ENCODE measurements at regions not wholly inside any gene's neighbourhood (a gene's known extent, or its start where the extent isn't known, plus 50 kb on each side); places are given as distances from the start of the nearest gene placed in this dataset.

DNA sequence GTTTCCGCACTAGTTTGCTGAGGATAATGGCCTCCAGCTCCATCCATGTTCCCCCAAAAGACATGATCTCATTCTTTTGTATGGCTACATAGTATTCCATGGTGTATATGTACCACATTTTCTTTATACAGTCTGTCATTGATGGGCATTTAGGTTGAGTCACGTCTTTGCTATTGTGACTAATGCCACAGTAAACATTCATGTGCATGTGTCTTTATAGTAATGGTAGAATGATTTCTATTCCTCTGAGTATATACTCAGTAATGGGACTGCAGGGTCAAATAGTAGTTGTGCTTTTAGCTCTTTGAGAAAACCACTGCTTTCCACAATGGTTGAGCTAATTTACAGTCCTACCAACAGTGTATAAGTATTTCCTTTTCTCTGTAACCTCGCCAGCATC, 78.3 kb upstream of the BCL9 start:
- DNase-seq (ENCODE audit: low spot score) = no peak

DNA sequence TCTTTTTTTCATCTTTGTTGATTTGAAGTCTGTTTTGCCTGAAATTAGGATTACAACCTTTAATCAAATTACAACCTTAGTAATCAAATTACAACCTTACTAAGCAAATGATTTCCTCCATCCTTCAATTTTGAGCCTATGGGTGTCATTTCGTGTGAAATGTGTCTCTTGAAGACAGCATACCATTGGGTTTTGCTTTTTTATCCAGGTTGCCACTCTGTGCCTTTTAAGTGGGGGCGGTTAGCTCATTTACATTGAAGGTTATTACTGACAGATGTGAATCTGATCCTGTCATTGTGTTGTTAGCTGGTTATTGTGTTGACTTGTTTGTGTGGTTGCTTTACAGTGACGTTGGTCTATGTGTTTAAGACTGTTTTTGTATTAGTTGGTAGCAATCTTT, 74.8 kb upstream of the BCL9 start:
- no peak for DNase-seq (ENCODE audit: low spot score)

DNA sequence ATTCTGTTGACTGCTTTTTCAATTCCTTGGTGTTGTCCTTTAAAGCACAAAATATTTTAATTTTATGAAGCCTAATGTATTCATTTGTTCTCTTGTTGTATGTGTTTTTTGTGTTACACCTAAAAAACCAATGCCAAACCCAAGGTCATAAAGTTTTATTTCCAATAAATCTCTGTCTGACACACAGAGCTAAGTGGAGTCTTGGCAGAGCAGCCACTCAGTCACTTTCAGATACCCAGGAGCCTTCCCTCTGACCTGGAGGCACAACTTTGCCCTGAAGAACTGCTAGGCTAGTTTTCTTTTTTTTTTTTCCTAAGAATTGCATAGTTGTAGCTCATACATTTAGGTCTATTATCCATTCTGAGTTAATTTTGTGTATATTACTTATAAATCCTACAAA, 71.2 kb upstream of the BCL9 start:
- DNase-seq (ENCODE audit: low spot score) = no peak

DNA sequence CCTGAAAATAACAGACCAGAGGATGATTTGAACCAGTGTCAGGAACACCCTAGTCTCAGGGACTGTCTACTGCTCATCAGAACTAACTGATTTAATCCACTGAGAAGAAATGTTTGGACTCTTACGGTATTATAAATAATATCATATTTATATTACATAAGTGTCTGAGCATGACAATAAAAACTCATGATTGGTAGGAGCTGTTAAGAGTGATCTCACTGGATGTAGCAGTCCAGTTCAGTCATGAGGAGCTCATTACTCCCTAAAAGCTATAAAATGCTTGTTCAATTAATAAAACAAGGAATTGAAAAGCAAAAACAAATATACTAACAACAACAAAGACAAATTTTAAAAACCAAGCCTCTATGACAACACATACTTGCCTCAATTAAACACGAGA, 68.8 kb upstream of the BCL9 start:
- DNase-seq (ENCODE audit: low spot score) = no peak

DNA sequence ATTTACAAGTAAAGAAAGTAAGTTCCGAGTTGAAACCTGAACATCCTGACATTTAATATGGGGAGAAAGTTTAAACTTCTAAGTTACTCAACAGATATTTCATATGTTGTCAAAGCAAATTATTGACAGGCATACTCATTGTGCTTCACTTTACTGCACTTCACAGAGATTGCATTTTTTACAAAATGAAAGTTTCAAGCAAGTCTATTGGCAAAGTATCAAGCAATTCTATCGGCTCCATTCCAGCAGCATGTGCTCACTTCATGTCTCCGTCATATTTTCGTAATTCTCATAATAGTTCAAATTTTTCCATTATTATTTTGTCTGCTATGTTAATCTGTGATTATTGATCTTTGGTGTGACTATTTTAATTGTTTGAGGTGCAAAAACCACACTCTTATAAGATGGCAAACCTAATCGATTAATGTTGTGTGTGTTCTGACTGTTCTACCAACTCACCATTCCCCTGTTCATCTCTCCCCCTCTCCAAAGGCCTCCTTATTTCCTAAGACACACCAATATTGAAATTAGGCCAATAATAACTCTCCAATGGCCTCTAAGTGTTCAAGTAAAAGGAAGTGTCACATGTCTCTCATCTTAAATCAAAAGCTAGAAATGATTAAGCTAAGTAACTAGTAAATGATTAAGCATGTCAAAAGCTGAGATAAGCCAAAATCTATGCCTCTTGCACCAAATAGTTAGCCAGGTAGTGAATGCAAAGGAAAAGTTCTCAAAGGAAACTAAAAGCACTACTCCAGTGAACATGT, 68.2 kb upstream of the BCL9 start:
- no peak for DNase-seq (ENCODE audit: low spot score)

DNA sequence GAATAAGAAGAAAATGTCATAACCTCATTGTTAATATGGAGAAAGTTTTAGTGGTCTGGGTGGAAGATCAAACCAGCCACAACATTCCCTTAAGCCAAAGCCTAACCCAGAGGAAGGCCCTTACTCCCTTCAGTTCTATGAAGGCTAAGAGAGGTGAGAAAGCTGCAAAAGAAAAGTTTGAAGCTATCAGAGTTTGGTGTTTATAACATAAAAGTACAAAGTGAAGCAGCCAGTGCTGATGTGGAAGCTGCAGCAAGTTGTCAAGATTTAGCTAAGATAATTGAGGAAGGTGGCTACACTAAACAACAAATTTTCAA, 67.6 kb upstream of the BCL9 start:
- no peak for DNase-seq (ENCODE audit: low spot score)

DNA sequence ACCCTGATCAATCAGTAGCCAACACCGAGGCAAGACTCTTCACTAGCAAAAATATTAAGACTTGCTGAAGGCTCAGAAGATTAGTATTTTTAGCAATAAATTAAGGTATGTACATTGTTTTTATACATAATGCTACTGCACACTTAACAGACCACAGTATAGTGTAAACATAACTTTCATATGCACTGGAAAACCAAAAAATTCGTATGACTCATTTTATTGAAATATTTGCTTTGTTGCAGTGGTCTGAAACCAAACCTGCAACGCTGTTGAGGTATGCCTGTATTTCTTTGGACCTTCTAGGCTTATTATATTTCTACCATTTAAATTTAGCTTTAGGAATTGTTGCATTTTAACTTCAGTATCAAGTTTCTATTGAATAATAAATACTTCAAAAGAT, 65.8 kb upstream of the BCL9 start:
- DNase-seq (ENCODE audit: low spot score) = peak; percentile 16

DNA sequence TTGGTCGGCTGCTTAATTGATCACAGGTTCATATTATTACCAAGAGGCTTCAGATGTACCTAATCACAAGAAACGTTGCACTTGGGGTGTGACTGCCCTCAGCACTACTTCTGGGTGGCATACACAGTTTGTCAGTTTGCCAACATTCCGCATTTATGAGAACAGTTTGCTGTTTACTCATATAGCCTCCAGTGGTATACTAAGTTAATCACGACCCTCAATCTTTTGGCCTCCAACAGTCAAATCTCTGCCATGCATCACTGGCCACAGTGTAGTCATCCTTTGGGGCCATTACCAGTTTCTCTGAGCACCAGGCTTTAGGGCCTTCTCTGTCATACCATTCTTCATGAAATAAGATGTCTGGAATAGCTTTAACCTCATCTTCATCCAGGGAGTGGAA, 62.8 kb upstream of the BCL9 start:
- no peak for DNase-seq (ENCODE audit: low spot score)

DNA sequence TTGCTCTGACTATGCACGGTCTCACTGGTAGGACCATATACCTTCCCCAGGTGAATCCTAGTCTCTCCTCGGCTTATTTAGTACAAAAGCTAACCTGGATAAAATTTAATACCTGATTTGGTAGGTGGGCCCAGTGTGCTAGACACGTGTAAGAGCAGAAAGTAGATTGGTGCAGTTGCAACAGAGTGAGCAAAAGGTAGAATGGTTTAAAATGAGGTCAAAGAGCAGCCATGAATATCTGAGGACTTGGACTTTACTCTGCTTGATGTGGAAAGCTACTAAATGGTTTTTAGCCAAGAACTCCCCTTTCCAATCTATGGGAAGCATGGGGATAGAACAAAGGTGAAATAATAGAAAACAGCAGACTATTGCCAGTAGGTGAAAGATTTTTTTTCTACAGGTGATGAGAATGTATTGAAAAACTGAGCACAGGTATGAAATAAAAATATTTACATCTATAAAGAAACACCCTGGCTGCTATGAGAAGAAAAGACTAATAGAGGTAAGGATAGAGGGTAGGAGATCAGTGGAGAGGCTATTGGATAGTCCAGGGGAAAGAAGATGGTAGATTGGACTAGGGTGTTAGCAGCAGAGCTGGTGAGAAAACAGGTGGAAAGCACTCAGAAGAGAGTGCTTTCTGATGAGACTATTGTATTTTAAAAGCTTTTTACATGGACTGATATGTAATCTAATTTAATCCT, 61.3 kb upstream of the BCL9 start:
- no peak for DNase-seq (ENCODE audit: low spot score)

DNA sequence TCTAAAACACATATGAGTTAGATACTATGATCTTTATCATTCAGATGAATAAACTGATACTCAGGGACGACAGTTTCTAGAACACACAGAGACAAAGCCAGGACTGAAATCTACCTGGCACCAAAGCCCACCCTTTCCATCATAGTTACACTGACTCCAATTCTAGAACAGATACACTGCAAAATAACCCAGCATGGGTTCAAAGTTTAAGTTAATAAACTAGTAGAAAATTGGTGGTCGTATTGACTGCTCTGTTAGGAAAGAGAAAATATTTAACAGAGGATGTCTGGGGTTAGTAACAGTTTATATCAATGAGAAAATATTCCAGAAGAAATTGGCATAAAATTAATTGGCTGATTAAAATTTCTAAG, 60.8 kb upstream of the BCL9 start:
- DNase-seq (ENCODE audit: low spot score) = no peak

DNA sequence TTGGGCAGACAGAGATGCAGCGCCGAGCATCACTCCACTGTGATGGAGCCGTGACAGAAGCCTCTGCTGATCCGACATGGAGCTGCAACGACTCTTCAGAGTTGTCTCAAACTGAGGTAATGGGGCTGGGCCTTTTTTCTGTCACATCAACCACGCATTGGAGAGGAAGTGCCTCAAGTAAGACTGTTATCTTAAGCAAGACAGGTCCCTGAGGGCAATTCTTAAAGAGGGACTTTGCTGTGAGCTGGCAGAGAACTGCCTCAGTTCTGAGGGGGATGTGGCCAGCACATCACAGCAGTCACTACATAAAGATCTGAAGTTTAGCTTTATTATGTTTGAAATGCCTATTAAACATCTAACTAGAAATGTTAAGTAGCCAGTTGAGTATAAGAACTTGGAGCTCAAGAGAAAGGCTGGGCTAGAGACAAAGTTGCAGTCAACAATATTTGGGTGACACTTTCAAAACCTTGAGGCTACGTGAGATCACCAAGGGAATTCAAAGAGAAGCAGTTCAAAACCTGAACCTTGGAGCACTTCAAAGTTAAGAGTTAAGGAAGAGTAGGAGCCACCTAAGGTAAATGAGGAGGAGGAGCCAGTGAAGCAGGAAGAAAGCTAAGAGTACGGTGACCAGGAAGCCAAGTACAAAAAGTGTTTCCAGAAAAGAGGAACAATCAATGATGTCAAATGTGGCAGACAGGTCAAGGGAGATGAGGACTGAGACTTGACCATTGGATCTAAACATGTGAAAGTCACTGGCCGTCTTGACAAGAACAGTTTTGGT, 54.2 kb upstream of the BCL9 start:
- DNase-seq (ENCODE audit: low spot score) = no peak

DNA sequence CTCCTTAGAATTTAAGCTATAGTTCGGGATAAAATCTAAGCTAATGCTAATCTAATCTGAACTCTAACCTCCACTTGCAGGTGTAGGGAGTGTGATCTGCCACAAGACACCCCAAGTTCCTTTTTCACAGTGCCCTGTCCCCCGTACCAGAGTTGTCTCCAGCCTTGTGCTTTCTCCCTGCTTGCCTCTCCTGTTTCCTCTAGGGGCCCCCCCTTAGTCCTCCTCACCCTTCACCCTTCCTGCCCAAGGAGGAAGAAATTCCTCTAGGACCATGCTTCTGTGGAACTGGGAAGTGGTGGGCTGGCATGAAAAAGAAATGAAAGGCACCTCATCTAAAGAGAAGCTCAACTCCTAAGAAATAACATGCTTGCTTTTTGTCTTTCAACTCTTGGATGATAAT, 50.2 kb upstream of the BCL9 start:
- no peak for DNase-seq (ENCODE audit: low spot score)
